ENCODE measurements at regions not wholly inside any gene's neighbourhood (a gene's known extent, or its start where the extent isn't known, plus 50 kb on each side); places are given as distances from the start of the nearest gene placed in this dataset.

GRCh38 chr2:136389809-136390208 lies 271.9 kb upstream of the CXCR4 start:
- TF ChIP-seq, protein P1, sequence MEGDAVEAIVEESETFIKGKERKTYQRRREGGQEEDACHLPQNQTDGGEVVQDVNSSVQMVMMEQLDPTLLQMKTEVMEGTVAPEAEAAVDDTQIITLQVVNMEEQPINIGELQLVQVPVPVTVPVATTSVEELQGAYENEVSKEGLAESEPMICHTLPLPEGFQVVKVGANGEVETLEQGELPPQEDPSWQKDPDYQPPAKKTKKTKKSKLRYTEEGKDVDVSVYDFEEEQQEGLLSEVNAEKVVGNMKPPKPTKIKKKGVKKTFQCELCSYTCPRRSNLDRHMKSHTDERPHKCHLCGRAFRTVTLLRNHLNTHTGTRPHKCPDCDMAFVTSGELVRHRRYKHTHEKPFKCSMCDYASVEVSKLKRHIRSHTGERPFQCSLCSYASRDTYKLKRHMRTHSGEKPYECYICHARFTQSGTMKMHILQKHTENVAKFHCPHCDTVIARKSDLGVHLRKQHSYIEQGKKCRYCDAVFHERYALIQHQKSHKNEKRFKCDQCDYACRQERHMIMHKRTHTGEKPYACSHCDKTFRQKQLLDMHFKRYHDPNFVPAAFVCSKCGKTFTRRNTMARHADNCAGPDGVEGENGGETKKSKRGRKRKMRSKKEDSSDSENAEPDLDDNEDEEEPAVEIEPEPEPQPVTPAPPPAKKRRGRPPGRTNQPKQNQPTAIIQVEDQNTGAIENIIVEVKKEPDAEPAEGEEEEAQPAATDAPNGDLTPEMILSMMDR (IDR thresholded peaks at IDR 0.05) = no peak
- no peak for TF ChIP-seq POLR2AphosphoS5 (IDR thresholded peaks at IDR 0.05)
- TF ChIP-seq POLR2A (IDR thresholded peaks at IDR 0.05) = no peak
- TF ChIP-seq EP300 (IDR thresholded peaks at IDR 0.05) = no peak

Data from gastroesophageal sphincter (tissue), 3 donors.